ENCODE measurements at regions not wholly inside any gene's neighbourhood (a gene's known extent, or its start where the extent isn't known, plus 50 kb on each side); places are given as distances from the start of the nearest gene placed in this dataset.

DNA sequence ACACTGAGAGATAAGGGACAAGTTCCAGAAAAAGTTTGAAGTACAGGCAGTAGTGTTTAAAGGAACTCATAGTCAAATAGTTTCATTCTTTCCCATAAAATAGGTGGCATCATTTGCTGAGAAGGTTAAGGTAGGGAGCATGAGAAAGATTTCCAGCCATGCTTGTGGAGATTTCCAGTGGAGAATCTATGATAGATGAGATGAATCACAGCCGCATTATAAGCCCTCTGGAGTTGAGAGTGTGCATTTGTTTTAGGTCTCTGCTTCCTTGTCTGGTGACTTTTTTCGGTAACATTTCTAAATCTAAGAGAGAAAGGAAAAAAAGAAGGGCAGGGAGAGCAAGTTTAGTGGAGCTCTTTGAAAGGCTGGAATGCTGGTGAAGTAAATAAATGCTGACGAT lies 108.7 kb downstream of the DISP1 start:
- TF ChIP-seq POLR2A (IDR thresholded peaks at IDR 0.05; ENCODE audit: low read depth, low read length), result no peak
- TF ChIP-seq EZH2 (IDR thresholded peaks at IDR 0.05; ENCODE audit: borderline replicate concordance, low read depth, low read length, severe bottlenecking), result no peak
- TF ChIP-seq, protein P1, sequence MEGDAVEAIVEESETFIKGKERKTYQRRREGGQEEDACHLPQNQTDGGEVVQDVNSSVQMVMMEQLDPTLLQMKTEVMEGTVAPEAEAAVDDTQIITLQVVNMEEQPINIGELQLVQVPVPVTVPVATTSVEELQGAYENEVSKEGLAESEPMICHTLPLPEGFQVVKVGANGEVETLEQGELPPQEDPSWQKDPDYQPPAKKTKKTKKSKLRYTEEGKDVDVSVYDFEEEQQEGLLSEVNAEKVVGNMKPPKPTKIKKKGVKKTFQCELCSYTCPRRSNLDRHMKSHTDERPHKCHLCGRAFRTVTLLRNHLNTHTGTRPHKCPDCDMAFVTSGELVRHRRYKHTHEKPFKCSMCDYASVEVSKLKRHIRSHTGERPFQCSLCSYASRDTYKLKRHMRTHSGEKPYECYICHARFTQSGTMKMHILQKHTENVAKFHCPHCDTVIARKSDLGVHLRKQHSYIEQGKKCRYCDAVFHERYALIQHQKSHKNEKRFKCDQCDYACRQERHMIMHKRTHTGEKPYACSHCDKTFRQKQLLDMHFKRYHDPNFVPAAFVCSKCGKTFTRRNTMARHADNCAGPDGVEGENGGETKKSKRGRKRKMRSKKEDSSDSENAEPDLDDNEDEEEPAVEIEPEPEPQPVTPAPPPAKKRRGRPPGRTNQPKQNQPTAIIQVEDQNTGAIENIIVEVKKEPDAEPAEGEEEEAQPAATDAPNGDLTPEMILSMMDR (IDR thresholded peaks at IDR 0.05; ENCODE audit: extremely low read depth in 1 of 2, insufficient read depth in 1 of 2, low read depth in 1 of 2, low read length in 2 of 2), result no peak
- no peak for TF ChIP-seq MYC (IDR thresholded peaks at IDR 0.05; ENCODE audit: low read depth, low read length)
- TF ChIP-seq, protein P2, sequence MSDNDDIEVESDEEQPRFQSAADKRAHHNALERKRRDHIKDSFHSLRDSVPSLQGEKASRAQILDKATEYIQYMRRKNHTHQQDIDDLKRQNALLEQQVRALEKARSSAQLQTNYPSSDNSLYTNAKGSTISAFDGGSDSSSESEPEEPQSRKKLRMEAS (IDR thresholded peaks at IDR 0.05; ENCODE audit: insufficient read depth, insufficient read length), result no peak
- no peak for TF ChIP-seq POLR2AphosphoS5 (IDR thresholded peaks at IDR 0.05; ENCODE audit: insufficient read depth, low read depth, low read length)
- no peak for TF ChIP-seq JUN (IDR thresholded peaks at IDR 0.05; ENCODE audit: borderline replicate concordance, insufficient read depth, insufficient read length, low read depth)
